Choroid plexus epithelial cell (primary cell): ENCODE measurements at regions not wholly inside any gene's neighbourhood (a gene's known extent, or its start where the extent isn't known, plus 50 kb on each side); places are given as distances from the start of the nearest gene placed in this dataset.

Experiments
- DNase-seq: peaks from one replicate; pipeline ENCODE4 v3.0.0-alpha.2; 2010; ENCODE audit warnings: low read depth
- H3K4me3 ChIP-seq: 2 replicates; pipeline ENCODE4 v1.5.1; 2011; ENCODE audit warnings: low read depth, mild to moderate bottlenecking, control low read depth, low read length, moderate library complexity
- CTCF ChIP-seq: conservative IDR thresholded peaks from 2 replicates; pipeline ENCODE4 v1.5.1; 2011; ENCODE audit warnings: low read depth, mild to moderate bottlenecking, control low read depth, inconsistent platforms, low read length, moderate library complexity

GRCh38 chr10:14384116-14384730 is 53.5 kb upstream of the FRMD4A start:
- no peak for DNase-seq

GRCh38 chr10:14383266-14383665 is 52.5 kb upstream of the FRMD4A start:
- H3K4me3 ChIP-seq = no peak overlapping the region
- peak; percentile 58 for DNase-seq
- TF ChIP-seq CTCF = no peak

More at GRCh38 chr10:14384116-14384730, 53.5 kb upstream of the FRMD4A start:
- no peak overlapping the region for H3K4me3 ChIP-seq
- TF ChIP-seq CTCF = no peak

GRCh38 chr10:14382531-14382930 is 51.8 kb upstream of the FRMD4A start:
- peak; percentile 2 for DNase-seq
- H3K4me3 ChIP-seq = no peak overlapping the region
- TF ChIP-seq CTCF = no peak

GRCh38 chr10:14382022-14382421 is 51.3 kb upstream of the FRMD4A start:
- no peak for TF ChIP-seq CTCF
- H3K4me3 ChIP-seq = no peak overlapping the region
- DNase-seq = peak; percentile 78

- DNase-seq = no peak
- no peak for TF ChIP-seq CTCF
- no peak overlapping the region for H3K4me3 ChIP-seq
Measured at GRCh38 chr10:14381475-14381874, 50.8 kb upstream of the FRMD4A start.

- no peak for DNase-seq
- H3K4me3 ChIP-seq = no peak overlapping the region
- no peak for TF ChIP-seq CTCF
Measured at GRCh38 chr10:14380746-14381145, 50.0 kb upstream of the FRMD4A start.
